NCI-H1417 treated with DMSO at 0.1 percent for 48 hours (cell line): ENCODE measurements at regions not wholly inside any gene's neighbourhood (a gene's known extent, or its start where the extent isn't known, plus 50 kb on each side); places are given as distances from the start of the nearest gene placed in this dataset.
"Not testable (repeated sequence)": the region's sequence is repeated elsewhere in the genome, so short reads cannot be mapped to it uniquely, and the experiment has no call there.

Experiments used
- DNase-seq: peaks from one replicate; lab custom pipeline; 2025; lab: John Stamatoyannopoulos, UW

- DNase-seq = no peak
Observed at GRCh38 chr1:169013821-169014220, 92.7 kb upstream of the ATP1B1 start.

GRCh38 chr1:169015464-169015863 lies 91.0 kb upstream of the ATP1B1 start:
- no peak for DNase-seq

- peak; percentile 22 for DNase-seq
Observed at GRCh38 chr1:169018751-169019150, 87.7 kb upstream of the ATP1B1 start.

GRCh38 chr1:169019419-169020058 lies 87.0 kb upstream of the ATP1B1 start:
- no peak for DNase-seq

- no peak for DNase-seq
Observed at GRCh38 chr1:169020684-169021083, 85.8 kb upstream of the ATP1B1 start.

- DNase-seq = no peak
Observed at GRCh38 chr1:169022648-169023047, 83.8 kb upstream of the ATP1B1 start.

- DNase-seq = no peak
Observed at GRCh38 chr1:169024255-169024654, 82.2 kb upstream of the ATP1B1 start.

- no peak for DNase-seq
Observed at GRCh38 chr1:169024800-169025271, 81.7 kb upstream of the ATP1B1 start.

- DNase-seq = no peak
Observed at GRCh38 chr1:169025412-169025811, 81.1 kb upstream of the ATP1B1 start.

GRCh38 chr1:169027607-169028320 lies 78.7 kb upstream of the ATP1B1 start:
- DNase-seq = no peak

GRCh38 chr1:169031566-169032224 lies 74.8 kb upstream of the ATP1B1 start:
- DNase-seq = no peak

- DNase-seq = no peak
Observed at GRCh38 chr1:169041366-169041765, 65.1 kb upstream of the ATP1B1 start.

- no peak for DNase-seq
Observed at GRCh38 chr1:169042377-169042776, 64.1 kb upstream of the ATP1B1 start.

- DNase-seq = no peak
Observed at GRCh38 chr1:169043823-169044222, 62.7 kb upstream of the ATP1B1 start.

- DNase-seq = no peak
Observed at GRCh38 chr1:169044296-169044695, 62.2 kb upstream of the ATP1B1 start.

GRCh38 chr1:169044971-169045370 lies 61.5 kb upstream of the ATP1B1 start:
- DNase-seq = no peak

- DNase-seq = no peak
Observed at GRCh38 chr1:169046671-169047070, 59.8 kb upstream of the ATP1B1 start.

GRCh38 chr1:169047074-169047473 lies 59.4 kb upstream of the ATP1B1 start:
- no peak for DNase-seq

- no peak for DNase-seq
Observed at GRCh38 chr1:169048043-169048442, 58.4 kb upstream of the ATP1B1 start.

- no peak for DNase-seq
Observed at GRCh38 chr1:169049258-169049938, 57.1 kb upstream of the ATP1B1 start.

GRCh38 chr1:169051171-169051570 lies 55.3 kb upstream of the ATP1B1 start:
- DNase-seq = no peak

GRCh38 chr1:169052171-169052570 lies 54.3 kb upstream of the ATP1B1 start:
- not testable (repeated sequence) for DNase-seq

GRCh38 chr1:169052727-169053126 lies 53.8 kb upstream of the ATP1B1 start:
- no peak for DNase-seq
